Activated CD4-positive, alpha-beta T cell treated with anti-CD3 and anti-CD28 coated beads, Interleukin-2, amount 10 ng/mL, durations not matched to agents 24 days and 14 days (primary cell): ENCODE measurements at regions not wholly inside any gene's neighbourhood (a gene's known extent, or its start where the extent isn't known, plus 50 kb on each side); places are given as distances from the start of the nearest gene placed in this dataset.

ENCODE experiments used
- DNase-seq: peaks from one replicate; pipeline ENCODE4 v3.0.0; 2022
- H3K27ac Mint-ChIP-seq: one replicate; pipeline ENCODE4 v1.8.0; 2022; ENCODE audit warnings: mild to moderate bottlenecking, mixed read lengths
- H3K27me3 Mint-ChIP-seq: one replicate; pipeline ENCODE4 v1.8.0; 2022; ENCODE audit warnings: mixed read lengths
- H3K36me3 Mint-ChIP-seq: one replicate; pipeline ENCODE4 v1.8.0; 2022; ENCODE audit warnings: low read depth, mild to moderate bottlenecking, mixed read lengths
- H3K4me1 Mint-ChIP-seq: one replicate; pipeline ENCODE4 v1.8.0; 2021; ENCODE audit warnings: mixed read lengths
- H3K4me3 Mint-ChIP-seq: one replicate; pipeline ENCODE4 v1.8.0; 2022; ENCODE audit warnings: mild to moderate bottlenecking, moderate library complexity, mixed read lengths
- H3K9me3 Mint-ChIP-seq: one replicate; pipeline ENCODE4 v1.8.0; 2021; ENCODE audit warnings: mixed read lengths
- intact Hi-C: fragments of 100-400 bp; cut with micrococcal nuclease; formaldehyde crosslinking; loops from one replicate; pipeline ENCODE4 v1.15.1; 2023

DNA sequence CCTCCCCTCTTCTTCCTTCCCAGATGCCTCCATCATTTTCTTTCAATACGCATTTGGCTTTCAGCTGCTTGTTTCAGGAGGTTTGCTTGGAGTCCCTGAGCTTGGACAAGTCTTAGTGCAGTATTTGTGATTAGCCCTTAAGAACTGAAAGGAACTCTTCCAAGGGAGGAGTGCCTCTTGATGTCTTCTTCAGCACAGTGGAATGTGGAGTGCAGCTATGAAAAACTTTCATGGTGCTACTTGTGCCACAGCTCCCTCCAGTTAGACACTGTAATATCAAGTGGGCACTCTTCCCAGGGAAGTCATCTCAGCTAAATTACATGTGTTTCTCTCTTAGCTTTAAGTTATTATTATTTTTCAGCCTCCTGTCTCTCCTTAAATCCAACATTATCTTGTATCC lies 173.1 kb downstream of the NECTIN3 start:
- Mint-ChIP-seq H3K27ac (no peak overlapping the region), H3K36me3 (peaks cover 9% of the 10 kb centered on the region), H3K9me3 (peaks cover 43% of the 10 kb centered on the region), H3K4me1 (peaks cover 22% of the 10 kb centered on the region), H3K4me3 (no peak overlapping the region), H3K27me3 (no peaks in the 10 kb centered on the region)
- intact Hi-C loops = no loop called here
- no peak for DNase-seq

- Mint-ChIP-seq H3K27ac (no peak overlapping the region), H3K27me3 (peaks cover 5% of the 10 kb centered on the region), H3K9me3 (peaks cover 39% of the 10 kb centered on the region), H3K36me3 (peaks cover 2% of the 10 kb centered on the region), H3K4me3 (no peak overlapping the region), H3K4me1 (peaks cover 17% of the 10 kb centered on the region)
- DNase-seq = no peak
- intact Hi-C loops = no loop called here
Measured at GRCh38 chr3:111246967-111247760, 175.5 kb downstream of the NECTIN3 start.

DNA sequence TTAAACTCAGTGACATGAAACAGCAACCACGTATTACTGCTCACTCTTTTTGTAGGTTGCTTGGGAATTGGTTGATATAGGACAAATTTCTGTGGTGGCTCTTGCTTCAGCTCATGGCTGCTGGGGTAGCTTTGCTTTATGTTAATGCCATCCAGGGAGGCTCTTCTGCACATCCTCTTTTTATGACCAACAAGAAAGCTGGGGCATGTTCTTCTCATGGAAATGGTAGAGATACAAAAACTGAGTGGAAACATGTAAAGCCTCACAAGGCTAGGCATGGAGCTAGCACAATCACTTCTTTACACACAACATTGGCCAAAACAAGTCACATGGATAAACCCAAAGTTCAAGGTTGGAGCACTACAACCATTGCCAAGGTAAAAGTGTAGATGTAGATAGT lies 176.8 kb downstream of the NECTIN3 start:
- Mint-ChIP-seq H3K27me3 (peaks cover 7% of the 10 kb centered on the region), H3K9me3 (peaks cover 39% of the 10 kb centered on the region), H3K27ac (no peak overlapping the region), H3K4me3 (no peak overlapping the region), H3K4me1 (peaks cover 23% of the 10 kb centered on the region), H3K36me3 (peaks cover 2% of the 10 kb centered on the region)
- DNase-seq = no peak
- intact Hi-C loops = no loop called here

GRCh38 chr3:111249421-111249820 lies 177.8 kb downstream of the NECTIN3 start:
- Mint-ChIP-seq H3K4me1 (peaks cover 28% of the 10 kb centered on the region), H3K27me3 (peaks cover 8% of the 10 kb centered on the region), H3K9me3 (peaks cover 31% of the 10 kb centered on the region), H3K27ac (no peak overlapping the region), H3K36me3 (peaks cover 2% of the 10 kb centered on the region), H3K4me3 (no peak overlapping the region)
- DNase-seq = no peak
- intact Hi-C loops = no loop called here

GRCh38 chr3:111252779-111253178 lies 181.2 kb downstream of the NECTIN3 start:
- Mint-ChIP-seq H3K36me3 (peaks cover 2% of the 10 kb centered on the region), H3K9me3 (peaks cover 12% of the 10 kb centered on the region), H3K27me3 (peaks cover 18% of the 10 kb centered on the region), H3K4me1 (peaks cover 17% of the 10 kb centered on the region), H3K27ac (no peak overlapping the region), H3K4me3 (no peak overlapping the region)
- peak; percentile 60 for DNase-seq
- intact Hi-C loops = no loop called here

GRCh38 chr3:111253733-111254132 lies 182.1 kb downstream of the NECTIN3 start:
- H3K27ac Mint-ChIP-seq = no peak overlapping the region
- peaks cover 2% of the 10 kb centered on the region for H3K36me3 Mint-ChIP-seq
- peaks cover 5% of the 10 kb centered on the region for H3K9me3 Mint-ChIP-seq
- intact Hi-C loops = no loop called here
- peak; percentile 55 for DNase-seq
- peaks cover 15% of the 10 kb centered on the region for H3K4me1 Mint-ChIP-seq
- no peak overlapping the region for H3K4me3 Mint-ChIP-seq
- peaks cover 22% of the 10 kb centered on the region for H3K27me3 Mint-ChIP-seq

DNA sequence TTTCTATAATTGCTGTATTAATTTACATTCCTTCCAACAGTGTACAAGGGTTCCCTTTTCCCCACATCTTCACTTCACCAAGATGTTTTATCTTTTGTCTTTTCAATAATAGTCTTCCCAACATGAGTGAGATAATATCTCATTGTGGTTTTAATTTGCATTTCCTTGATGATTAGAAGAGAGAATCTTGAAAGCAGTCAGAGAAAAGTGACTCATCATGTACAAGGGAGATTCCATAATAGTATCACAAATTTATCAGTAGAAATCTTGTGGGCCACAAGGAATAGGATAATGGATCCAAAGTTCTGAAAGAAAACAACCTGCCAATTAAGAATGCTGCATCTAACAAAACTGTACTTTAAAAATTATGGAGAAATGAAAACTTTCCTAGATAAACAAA lies 189.3 kb downstream of the NECTIN3 start:
- intact Hi-C loops = loop anchor here (1.0 to 10.0 kb wide), 6 partner anchors 22 to 1456 kb away; no protein-coding TSS in a partner anchor
- H3K4me3 Mint-ChIP-seq = no peak overlapping the region

DNA sequence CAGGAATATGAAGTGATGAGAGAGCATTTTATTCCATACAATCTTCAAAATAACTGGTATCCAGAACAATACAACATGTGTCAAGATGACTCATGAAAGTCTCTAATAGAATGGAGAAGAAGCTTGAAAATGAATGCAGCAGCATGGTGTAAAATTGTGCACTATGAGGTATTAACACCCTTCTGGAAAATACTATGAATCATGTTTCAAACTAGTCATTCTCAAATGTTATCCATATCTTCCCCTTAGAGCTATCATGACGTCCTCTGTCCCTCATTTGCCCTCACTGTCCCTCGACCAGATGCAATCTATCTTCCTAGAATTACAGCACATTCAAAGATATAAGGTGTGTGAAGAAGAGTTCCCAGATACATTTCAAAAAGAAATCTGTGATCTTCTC lies 198.2 kb downstream of the NECTIN3 start:
- Mint-ChIP-seq H3K4me3 (no peak overlapping the region), H3K4me1 (no peaks in the 10 kb centered on the region), H3K27ac (no peak overlapping the region), H3K36me3 (no peaks in the 10 kb centered on the region), H3K27me3 (peaks cover 12% of the 10 kb centered on the region), H3K9me3 (peaks cover 24% of the 10 kb centered on the region)
- DNase-seq = no peak
- intact Hi-C loops = loop anchor here (10.0 kb wide), 1 partner anchor 1465 kb away; no protein-coding TSS in a partner anchor

More for the DNA sequence above, 189.3 kb downstream of the NECTIN3 start:
- Mint-ChIP-seq H3K4me1 (peaks cover 19% of the 10 kb centered on the region), H3K27me3 (peaks cover 23% of the 10 kb centered on the region), H3K27ac (peak overlapping the region; percentile 31), H3K9me3 (peaks cover 12% of the 10 kb centered on the region), H3K36me3 (peaks cover 3% of the 10 kb centered on the region)
- DNase-seq = no peak

- no peak overlapping the region for H3K4me3 Mint-ChIP-seq
- intact Hi-C loops = loop anchor here (2.0 kb wide), 1 partner anchor 14 kb away; no protein-coding TSS in a partner anchor
Measured at GRCh38 chr3:111277226-111277625, 205.6 kb downstream of the NECTIN3 start.

GRCh38 chr3:111278959-111279358 lies 207.3 kb downstream of the NECTIN3 start:
- no peaks in the 10 kb centered on the region for H3K36me3 Mint-ChIP-seq
- intact Hi-C loops = no loop called here
- H3K27me3 Mint-ChIP-seq = peaks cover 9% of the 10 kb centered on the region
- H3K4me3 Mint-ChIP-seq = no peak overlapping the region
- no peak overlapping the region for H3K27ac Mint-ChIP-seq
- H3K4me1 Mint-ChIP-seq = peaks cover 44% of the 10 kb centered on the region
- no peaks in the 10 kb centered on the region for H3K9me3 Mint-ChIP-seq
- no peak for DNase-seq

More at GRCh38 chr3:111277226-111277625, 205.6 kb downstream of the NECTIN3 start:
- H3K36me3 Mint-ChIP-seq = no peaks in the 10 kb centered on the region
- H3K4me1 Mint-ChIP-seq = peaks cover 33% of the 10 kb centered on the region
- DNase-seq = peak; percentile 56
- H3K27me3 Mint-ChIP-seq = peaks cover 9% of the 10 kb centered on the region
- H3K27ac Mint-ChIP-seq = no peak overlapping the region
- no peaks in the 10 kb centered on the region for H3K9me3 Mint-ChIP-seq

DNA sequence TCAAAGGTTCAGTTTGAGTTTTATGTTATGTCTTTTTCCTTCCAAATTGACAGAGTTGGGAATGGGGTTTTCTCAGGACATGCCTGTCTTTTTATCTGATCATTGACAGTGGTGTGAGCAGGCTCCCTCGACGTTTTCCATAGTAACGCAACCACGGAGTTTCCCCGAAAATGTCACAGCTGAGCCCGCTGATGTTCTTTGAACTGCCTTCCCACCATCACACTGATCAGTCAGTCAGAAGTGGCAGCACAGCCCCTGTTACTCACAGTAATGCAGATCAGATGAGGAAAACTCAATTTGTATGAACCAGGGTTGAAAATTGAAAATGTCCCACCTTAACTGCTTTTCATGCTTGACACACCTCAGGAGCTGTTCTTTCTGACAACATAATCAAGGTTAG lies 210.4 kb downstream of the NECTIN3 start:
- H3K36me3 Mint-ChIP-seq = no peaks in the 10 kb centered on the region
- peaks cover 52% of the 10 kb centered on the region for H3K4me1 Mint-ChIP-seq
- H3K4me3 Mint-ChIP-seq = peak overlapping the region; percentile 47
- DNase-seq = peak; percentile 66
- H3K27me3 Mint-ChIP-seq = peaks cover 2% of the 10 kb centered on the region
- peak overlapping the region; percentile 30 for H3K27ac Mint-ChIP-seq
- H3K9me3 Mint-ChIP-seq = peaks cover 3% of the 10 kb centered on the region
- intact Hi-C loops = loop anchor here (5.0 kb wide), 1 partner anchor 45 kb away; no protein-coding TSS in a partner anchor

DNA sequence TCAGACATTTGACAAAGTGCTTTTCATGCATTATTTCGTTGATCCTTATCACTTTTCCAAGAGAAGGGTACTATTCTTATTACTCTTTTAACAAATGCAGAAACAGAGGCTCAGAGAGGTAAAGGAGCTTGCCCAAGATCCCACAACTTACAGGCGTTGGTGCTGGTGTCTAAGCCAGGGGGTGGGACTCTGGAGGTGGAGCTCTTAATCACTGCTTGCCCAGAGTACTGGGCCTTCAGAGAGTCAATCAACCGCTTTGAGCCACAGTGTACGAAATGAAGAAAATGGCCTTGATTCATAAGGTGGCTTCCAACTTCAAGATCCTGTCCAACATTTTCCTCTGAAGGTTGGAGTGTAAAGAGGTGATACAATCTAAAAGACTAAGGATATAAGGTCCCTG lies 211.5 kb downstream of the NECTIN3 start:
- intact Hi-C loops = loop anchor here (5.0 kb wide), 1 partner anchor 46 kb away; no protein-coding TSS in a partner anchor
- H3K36me3 Mint-ChIP-seq = no peaks in the 10 kb centered on the region
- peaks cover 2% of the 10 kb centered on the region for H3K27me3 Mint-ChIP-seq
- DNase-seq = no peak
- peaks cover 3% of the 10 kb centered on the region for H3K9me3 Mint-ChIP-seq
- peaks cover 42% of the 10 kb centered on the region for H3K4me1 Mint-ChIP-seq
- H3K27ac Mint-ChIP-seq = no peak overlapping the region
- no peak overlapping the region for H3K4me3 Mint-ChIP-seq

DNA sequence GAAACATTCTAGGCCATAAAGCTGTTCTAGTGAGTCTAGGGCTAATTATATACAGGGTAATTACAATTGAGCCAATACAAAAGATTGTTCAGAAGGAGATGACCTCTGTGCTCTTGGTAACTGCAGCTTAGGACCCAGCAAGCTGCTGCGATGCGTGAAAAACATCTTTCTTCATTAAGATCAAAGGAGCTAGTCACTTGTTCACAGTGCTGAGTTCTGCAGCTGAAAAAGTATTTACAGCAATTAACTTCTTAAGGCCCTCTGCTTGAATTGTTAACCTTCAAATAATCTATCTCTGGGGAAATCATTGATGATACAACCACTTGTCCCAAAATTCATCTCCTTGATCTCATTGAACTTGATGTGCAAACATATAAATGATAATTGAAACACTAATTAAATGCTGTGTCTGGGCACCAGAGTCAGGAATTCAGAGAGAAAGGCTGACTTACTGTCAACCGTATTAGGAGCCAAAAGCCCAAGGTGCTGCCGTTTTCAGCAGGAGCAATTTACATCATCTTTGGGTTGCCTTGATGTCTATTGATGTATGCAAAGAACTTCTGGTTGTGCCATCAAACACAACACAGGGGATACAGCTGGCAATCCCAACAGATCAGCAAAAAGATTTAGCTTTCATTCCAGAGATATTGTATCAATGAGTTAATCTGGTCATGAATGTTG lies 213.0 kb downstream of the NECTIN3 start:
- Mint-ChIP-seq H3K9me3 (peaks cover 7% of the 10 kb centered on the region), H3K36me3 (no peaks in the 10 kb centered on the region), H3K4me3 (no peak overlapping the region), H3K4me1 (peaks cover 38% of the 10 kb centered on the region), H3K27ac (no peak overlapping the region), H3K27me3 (peaks cover 2% of the 10 kb centered on the region)
- intact Hi-C loops = loop anchor here (5.0 kb wide), 1 partner anchor 47 kb away; no protein-coding TSS in a partner anchor
- DNase-seq = no peak

DNA sequence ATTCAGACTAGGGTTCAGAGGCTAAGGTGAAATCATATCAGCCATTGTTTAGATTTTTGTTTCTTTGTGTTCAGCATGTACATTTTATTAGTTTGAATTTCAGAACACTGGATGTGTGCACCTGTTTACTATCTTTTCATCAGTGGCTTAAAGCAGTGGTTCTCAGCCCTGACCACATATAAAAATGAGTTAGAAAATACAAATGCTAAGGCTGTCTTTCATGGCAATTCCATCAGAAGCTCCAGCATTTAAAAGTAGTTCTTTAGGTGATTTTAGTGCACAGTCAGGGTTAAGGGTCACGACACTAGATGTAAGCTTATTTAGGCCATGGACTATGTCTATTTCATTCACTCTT lies 213.5 kb downstream of the NECTIN3 start:
- H3K4me3 Mint-ChIP-seq = no peak overlapping the region
- H3K36me3 Mint-ChIP-seq = no peaks in the 10 kb centered on the region
- intact Hi-C loops = no loop called here
- no peak for DNase-seq
- peaks cover 38% of the 10 kb centered on the region for H3K4me1 Mint-ChIP-seq
- peaks cover 2% of the 10 kb centered on the region for H3K27me3 Mint-ChIP-seq
- no peak overlapping the region for H3K27ac Mint-ChIP-seq
- H3K9me3 Mint-ChIP-seq = peaks cover 7% of the 10 kb centered on the region
